T-helper 22 cell (primary cell): ENCODE measurements at regions not wholly inside any gene's neighbourhood (a gene's known extent, or its start where the extent isn't known, plus 50 kb on each side); places are given as distances from the start of the nearest gene placed in this dataset.

Source experiments
- DNase-seq: peaks from one replicate; pipeline ENCODE4 v3.0.0-alpha.2; 2020; ENCODE audit warnings: low read depth

DNA sequence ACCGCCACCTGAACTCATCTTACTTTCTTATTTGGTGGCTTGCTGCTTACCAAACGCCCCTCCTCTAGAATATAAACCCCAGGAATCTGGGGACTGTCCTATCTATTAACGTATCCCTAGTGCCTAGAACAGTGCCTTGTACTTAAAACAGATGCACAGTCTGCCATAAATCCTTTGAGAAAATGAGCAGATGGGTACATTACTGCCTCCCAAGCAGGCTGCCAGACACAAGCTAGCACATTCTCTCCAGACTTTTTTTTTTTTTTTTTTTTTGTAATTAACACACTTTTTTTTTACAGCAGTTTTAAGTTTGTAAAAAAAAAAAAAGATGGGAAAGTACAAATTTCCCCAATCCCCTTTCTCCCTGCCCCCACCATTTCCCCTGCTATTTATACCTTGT lies 57.3 kb upstream of the RPL38 start:
- DNase-seq = no peak

DNA sequence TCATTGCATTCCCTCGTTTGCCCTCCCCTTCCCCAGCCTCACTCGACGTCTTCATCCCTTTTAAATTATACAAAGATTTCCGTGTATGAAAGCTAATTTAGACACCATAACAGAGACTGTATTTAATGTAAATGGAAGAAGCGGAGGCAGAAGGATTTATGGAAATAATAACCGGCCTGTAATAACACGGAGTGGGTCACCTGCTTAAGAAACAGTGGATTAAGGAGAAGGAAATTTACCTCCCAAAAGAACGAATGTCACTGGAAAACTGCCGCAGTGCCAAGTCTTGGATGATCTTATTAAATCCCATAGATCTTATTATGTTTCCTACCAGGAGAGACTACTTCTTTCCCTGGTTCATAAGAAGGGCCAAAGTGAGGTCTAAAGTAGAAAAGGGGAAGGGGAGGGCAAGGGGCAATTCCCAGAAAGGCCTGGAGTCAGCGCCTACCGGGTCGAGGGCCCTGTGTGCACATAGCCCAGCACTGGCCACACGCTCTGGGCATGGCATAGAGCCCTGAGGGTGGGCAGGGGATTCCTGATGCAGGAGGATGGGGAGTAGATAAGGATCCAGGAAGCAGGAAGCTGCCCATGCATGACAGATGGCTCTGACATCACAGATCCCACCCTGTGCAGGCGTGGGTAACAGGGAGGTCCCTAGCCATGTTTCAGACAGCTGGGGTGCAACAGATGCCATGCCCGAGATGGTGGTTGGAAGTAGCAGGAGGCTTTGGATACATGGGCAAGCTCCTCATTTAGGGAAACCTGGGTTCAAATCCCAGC lies 56.2 kb upstream of the RPL38 start:
- DNase-seq = no peak

DNA sequence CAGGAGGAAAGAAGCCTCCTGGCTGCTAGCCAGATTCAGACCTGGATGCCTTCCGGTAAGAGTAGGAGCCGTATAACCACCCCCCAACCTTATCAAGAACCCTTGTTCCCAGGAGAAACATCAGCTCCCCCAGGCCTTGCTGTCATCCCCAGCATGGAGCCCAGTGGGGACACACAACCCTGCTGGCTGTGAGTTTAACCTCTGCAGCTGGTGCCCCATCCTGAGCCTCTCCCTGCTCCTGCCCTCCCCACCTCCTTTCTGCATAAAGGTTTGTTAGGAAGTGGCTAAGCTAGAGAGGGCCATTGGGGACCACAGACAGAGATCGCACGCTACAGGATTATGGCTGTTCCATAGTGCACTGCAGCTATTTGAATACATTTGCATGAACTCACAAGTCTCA lies 55.5 kb upstream of the RPL38 start:
- DNase-seq = no peak

DNA sequence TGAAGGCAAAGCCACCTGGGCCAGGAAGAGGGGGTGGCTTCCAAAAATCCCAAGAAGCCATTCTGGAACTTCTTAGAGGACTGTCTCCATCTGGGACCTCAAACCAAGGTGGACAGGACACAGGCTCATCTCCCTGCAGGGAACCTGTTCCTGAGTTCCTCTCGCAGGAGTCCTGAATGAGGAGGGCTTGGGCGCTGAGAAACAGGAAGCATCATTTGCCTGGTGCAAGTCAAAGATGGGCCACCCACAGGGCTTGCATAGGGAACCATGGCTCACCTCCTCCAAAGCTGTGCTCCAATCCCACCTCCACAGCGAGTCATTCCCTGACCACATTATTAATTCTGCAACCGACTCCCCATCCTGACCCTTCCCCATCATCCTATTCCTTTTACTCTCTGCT lies 55.0 kb upstream of the RPL38 start:
- DNase-seq = no peak

DNA sequence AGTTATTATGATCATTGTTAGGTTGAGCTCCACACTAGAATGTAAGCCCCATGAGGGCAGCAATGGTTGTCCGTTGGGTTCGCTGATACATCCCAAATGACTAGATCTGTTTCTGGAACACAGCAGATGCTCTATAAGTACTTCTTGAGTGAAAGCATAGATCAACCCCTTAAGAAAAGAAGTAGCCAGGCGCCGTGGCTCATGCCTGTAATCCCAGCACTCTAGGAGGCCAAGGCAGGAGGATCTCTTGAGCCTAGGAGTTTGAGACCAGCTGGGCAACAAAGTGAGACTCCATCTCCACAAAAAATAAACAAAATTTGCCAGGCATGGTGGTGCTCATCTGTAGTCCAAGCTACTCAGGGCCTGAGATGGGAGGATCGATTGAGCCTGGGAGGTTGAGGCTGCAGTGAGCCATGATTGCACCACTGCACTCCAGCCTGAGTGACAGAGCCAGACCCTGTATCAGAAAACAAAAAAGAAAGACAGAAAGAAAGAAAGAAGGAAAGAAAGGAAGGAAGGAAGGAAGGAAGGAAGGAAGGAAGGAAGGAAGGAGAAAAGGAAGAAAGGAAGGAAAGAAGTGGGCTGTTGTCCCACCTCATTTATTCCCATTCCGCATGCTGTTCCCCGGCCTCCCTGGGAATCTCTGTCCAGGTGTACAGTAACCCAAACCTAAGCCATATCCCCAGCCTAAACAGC lies 54.4 kb upstream of the RPL38 start:
- DNase-seq = no peak

DNA sequence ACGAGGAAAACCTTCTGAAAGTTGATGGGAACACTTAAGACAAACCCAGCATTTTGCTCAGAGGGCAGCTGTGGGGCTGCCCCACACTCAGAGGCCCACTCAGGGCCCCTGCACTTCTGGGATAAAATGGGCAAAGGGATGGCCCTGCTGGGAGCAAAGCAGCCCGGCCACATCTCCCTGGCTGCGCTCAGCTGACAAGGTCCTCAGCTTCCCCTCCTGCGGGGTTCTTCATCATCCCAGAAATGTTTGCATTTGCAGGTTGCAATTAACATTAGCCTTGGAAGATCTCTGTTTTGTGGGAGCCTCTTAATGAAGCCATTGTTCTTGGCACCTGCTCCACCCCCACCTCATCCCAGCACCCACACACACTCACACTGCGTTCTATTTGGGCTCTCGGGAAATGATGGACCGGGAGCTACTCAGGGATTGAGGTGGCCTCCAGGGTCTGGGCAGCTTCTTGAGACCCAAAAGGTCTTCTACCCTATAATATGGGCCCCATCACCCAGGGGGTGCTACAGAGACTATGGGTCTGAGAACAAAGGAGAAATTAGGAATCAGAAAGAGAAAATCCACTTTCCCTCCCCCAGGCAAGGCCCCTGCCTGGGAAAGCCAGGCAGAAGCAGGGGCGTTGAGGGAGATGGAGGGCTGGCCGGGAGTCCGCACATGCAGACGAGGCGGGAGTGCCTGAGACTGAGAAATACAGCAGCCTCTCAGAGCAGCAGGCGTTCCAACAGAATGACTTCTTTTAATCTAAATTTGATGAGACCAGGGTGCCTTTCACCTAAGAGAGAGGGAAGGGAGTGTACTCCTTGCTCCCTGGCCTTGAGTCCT lies 53.7 kb upstream of the RPL38 start:
- DNase-seq = no peak

DNA sequence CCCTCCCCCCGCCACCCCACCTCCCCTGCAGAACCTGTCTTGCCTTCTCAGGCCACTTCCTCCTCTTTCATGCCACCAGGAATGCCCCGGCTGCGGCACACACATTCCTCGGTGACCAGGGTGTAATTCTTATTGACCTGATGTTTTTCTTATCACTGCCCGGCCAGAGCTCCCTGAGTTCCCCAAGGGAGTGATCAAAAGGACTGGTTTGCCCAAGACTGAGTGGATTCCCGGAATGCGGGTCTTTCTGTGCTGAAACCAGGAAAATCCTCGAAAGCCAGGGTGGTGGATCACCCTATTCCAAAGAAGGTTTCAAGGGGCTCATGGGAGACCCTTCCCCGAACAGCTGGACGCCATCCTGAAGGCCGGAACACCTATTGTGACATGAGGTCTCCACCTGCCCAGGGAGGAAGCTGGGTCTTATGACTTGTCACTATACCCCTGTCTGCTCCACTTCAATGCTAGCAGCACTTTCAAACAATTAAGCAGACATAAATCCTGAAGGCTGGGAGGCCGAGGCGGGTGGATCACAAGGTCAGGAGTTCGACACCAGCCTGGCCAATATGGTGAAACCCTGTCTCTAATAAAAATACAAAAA lies 53.0 kb upstream of the RPL38 start:
- DNase-seq = no peak

DNA sequence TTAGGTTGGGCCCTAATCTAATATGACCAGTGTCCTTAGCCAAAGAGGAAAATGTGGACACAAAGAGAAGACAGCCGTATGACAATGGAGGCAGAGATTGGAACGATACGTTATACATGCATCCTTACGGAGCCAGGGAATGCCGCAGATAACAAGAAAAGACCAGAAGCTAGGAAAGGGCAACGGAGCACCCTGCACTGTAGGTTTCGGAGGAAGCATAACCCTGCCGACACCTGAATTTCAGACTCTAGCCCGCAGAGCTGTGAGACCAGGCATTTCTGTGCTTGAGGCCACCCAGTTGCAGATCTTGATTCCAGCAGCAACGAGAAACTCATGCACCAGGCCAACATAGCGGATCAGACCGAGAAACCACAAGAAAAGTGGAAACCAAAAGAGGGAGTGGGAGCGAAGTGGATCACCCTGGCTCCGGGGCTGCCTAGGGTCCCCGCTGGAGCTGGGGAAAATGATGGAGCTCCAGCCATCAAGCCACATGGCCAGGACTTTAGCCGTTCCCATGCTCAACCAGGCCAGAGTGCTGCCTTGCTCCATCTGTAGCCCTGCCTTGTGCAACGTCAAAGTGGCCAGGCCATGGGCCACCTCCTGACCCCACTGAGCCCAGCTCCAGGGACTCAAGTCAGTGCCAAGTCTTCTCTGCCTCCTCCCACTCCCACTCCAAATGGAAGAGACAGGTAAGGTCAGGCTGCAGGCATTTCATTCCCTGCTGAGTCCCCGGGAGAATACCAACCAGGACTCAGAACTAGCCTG lies 51.7 kb upstream of the RPL38 start:
- no peak for DNase-seq

DNA sequence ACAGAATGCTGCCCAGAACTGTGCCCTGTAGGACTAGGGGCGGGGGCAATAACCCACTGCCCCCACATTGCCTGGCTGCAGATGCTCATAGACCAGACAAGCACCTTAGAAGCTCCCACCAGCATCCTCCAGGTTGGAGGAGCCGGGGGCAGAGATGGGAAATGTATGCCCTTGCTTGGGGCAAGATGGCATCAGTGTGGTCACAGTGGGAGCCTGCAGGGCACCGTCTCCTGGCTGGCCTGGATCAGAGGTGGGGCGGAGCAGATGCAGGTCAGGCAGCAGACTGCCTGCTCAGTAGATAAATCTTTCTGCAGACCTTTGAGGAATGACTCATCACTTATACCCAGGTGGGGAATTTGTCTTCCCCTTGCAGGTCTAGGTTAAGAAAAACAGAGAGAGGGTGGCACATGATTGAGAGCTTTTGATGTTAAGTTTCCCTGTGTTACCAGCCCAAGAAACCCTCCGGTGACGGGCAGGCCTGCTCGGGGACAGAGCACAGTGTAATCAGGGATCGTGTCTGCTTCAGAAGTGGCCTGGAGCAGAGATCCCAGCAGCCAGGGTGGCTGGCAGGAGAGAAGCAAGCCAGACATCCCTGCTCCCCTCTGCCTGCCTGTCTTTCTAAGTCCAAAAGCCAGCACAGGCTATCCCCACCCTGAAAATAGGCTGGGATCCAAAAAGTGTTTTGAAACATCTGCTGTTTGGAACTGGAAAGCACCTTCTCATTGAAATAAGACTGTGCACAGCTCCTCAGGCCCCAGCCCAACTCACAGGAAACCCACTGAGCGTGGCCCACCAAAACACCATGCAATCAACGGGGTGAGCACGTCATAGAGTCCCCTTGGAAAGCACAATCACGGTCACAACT lies 50.7 kb upstream of the RPL38 start:
- DNase-seq = no peak

DNA sequence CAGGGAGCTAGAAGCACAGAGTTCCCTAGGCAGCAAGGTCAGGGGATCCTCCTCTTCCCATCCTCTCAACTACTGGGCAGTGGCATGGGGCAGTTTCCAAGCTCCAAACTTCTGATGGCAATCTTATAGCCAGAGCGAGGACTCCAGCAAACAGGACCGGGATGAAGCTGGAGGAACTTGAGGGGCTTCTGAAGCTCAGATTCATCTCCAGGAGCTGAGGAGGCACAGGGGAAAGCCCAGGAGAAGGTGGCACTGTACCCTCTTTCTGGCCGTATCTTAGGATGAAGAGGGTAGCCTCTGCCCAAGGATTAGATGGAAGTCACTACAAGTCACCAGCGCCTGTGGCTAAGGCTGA lies 50.0 kb upstream of the RPL38 start:
- no peak for DNase-seq
